ENCODE measurements at regions not wholly inside any gene's neighbourhood (a gene's known extent, or its start where the extent isn't known, plus 50 kb on each side); places are given as distances from the start of the nearest gene placed in this dataset.

GRCh38 chr2:239747771-239748170 lies 277.4 kb downstream of the NDUFA10 start:
- H3K27ac ChIP-seq (ENCODE audit: low read depth, low read length), result no peak overlapping the region
- 79 to 95% (median 95%) methylated on average over 5 of the region's 5 CpGs for WGBS, 3 donors

- H3K27ac ChIP-seq (ENCODE audit: low read depth, low read length), result no peak overlapping the region
- WGBS, 3 donors, result 60 to 71% (median 67%) methylated on average over 16 of the region's 16 CpGs
Measured at GRCh38 chr2:239747274-239747673, 277.9 kb downstream of the NDUFA10 start.

DNA sequence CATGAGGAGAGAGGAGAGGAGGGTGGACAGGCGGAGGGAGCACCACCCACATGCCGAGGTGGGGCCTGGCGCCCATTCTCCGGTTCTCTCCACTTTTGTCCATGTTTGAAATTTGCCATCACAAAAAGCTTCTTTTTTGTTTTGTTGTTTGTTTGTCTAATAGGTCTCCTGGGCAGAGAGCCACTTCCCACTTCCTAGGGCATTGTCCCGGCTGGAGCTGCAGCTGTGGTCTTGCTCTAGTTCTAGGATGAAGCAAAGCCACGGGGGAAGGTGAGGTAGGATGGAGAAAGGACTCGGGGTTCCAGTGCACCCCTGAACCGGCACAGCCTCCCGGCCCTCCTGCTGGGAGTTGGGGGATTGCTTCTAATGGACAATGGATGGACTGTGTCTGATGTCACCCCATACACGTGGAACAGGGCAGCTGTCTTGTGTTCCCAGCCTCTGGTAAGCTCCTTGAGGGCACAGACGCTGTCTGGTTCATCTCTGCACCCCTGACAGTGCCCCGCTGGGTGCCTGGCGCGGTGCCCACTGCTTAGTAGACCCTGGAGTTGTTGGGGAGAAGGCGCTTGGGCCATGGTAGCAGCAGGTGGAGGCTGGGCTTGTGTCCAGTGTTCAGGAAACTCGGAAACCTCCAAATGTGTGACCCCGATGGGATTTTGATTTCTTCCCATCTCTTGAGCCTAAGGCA lies 278.4 kb downstream of the NDUFA10 start:
- no peak overlapping the region for H3K27ac ChIP-seq (ENCODE audit: low read depth, low read length)
- WGBS, 3 donors, result 77 to 82% (median 79%) methylated on average over 17 of the region's 17 CpGs

DNA sequence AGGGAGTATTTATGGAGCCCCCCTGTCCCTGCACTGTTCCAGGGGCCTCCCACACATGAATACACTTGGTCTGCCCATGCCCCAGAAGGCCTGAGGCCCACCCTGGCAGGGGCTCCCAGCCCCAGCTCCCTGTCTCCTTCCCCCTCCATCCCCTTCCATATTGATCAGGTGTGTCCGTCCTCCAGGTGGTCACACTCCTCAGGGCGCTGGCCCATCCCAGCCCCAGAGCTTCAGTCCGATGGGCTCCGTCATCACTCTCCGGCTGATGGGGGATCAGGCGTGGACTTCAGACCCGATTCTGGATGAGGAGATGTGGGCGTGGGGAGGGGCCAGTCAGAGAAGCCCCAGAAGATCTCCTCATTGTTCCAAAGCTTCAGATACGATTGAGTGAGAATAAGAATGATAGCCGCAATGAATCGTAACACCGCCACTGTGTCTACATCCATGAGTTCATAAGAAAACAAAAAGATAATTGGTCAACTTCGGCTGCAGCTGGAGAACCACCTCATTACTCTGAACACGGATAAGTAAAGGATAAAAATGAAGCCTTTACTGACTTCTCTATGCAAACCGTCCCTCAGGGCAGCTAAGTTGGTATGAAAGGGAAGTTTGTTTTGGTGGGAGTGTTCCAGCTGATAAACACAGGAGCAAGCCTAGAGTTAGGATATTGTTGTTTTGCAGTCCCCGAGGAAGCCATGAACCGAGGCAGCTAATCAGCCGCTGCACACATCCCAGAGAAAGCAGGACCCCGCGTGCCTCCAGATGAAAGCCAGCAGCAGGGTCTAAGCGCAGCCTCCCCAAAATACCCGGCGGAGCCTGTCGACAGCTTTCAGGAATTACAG lies 279.5 kb downstream of the NDUFA10 start:
- WGBS, 3 donors, result 56 to 76% (median 70%) methylated on average over 24 of the region's 24 CpGs

GRCh38 chr2:239744706-239745340 lies 280.3 kb downstream of the NDUFA10 start:
- 83 to 94% (median 93%) methylated on average over 22 of the region's 22 CpGs for WGBS, 3 donors
- H3K27ac ChIP-seq (ENCODE audit: low read depth, low read length), result no peak overlapping the region

More for the DNA sequence above, 279.5 kb downstream of the NDUFA10 start:
- H3K27ac ChIP-seq (ENCODE audit: low read depth, low read length), result no peak overlapping the region

DNA sequence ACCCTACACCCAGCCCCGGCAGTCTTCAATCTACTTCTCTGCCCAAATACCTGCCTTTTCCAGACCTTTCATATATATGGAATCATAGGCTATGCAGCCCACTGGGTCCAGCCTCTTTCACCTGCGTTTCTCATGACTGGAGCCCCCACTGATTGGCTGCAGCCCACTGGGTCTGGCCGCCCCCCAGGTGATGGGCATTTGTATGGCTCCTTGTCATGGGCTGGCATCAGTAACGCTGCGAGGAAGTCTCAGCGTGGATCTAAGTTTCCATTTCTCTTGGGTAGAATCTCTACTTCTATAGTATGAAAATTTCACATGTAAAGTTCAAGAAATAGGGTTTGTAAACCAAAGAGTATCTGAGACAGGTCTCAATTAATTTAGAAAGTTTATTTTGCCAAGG lies 281.9 kb downstream of the NDUFA10 start:
- WGBS, 3 donors, result 76 to 95% (median 90%) methylated on average over 6 of the region's 6 CpGs

DNA sequence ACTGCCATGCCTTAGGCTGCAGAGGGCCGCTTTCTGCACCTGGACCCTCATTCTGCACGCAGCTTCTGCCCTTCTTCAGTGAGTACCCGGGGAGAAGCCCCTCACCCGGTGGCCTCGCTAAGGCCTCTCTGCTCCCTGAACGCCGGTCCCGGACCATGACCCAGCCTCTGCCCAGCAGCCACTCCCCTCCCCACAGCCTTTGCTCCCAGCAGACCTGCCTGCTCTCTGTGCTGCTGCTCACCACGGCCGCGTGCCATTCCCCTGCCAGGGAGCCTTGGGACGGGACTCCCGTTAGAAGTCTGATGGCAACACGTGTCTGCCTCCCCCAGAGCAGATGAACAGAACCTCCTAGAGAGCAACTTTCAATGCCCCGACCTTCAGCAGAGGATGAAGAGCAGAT lies 282.8 kb downstream of the NDUFA10 start:
- WGBS, 3 donors, result 52 to 86% (median 78%) methylated on average over 12 to 15 of the region's 15 CpGs
- no peak overlapping the region for H3K27ac ChIP-seq (ENCODE audit: low read depth, low read length)

More for the DNA sequence above, 281.9 kb downstream of the NDUFA10 start:
- no peak overlapping the region for H3K27ac ChIP-seq (ENCODE audit: low read depth, low read length)

DNA sequence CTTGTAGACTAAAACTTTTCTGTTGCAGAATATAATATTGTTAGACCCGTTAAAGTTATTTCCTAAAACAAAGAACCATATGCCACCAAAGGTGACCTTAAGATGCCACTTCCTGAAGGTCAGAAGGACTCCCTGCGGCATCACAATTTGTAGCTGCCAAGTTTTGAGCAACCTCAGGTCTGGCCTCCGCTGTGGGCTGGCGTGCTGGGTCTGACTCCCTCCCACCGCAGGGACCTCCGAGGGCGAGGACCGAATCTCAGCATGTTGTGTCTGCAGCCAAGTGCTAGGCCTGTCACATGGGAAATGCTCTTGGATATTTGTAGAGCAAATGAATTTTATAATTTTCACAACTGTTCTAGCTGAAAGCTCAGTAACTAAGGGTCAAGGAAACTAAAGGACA lies 285.9 kb downstream of the NDUFA10 start:
- WGBS, 3 donors, result 60 to 71% (median 67%) methylated on average over 8 of the region's 8 CpGs
- H3K27ac ChIP-seq (ENCODE audit: low read depth, low read length), result no peak overlapping the region

- no peak overlapping the region for H3K27ac ChIP-seq (ENCODE audit: low read depth, low read length)
- 59 to 87% (median 77%) methylated on average over 8 to 19 of the region's 19 CpGs for WGBS, 3 donors
Measured at GRCh38 chr2:239738159-239738558, 287.0 kb downstream of the NDUFA10 start.

DNA sequence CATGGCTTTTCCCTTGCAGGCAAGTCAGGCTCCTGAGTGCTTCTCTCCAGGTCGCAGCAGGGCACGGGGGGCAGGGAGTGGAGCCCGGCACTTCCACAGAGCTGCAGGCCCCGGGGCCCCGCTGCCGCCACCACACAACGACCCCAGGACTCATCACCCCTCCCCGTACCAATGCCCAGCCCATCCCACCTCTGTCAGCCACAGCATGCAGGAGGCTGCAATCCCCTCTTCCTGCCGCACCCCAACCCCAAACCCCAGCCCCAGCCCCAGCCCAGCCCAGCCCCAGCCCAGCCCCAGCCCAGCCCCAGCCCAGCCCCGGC lies 288.0 kb downstream of the NDUFA10 start:
- H3K27ac ChIP-seq (ENCODE audit: low read depth, low read length), result no peak overlapping the region
- WGBS, 3 donors, result 85 to 92% (median 90%) methylated on average over 8 to 10 of the region's 10 CpGs

DNA sequence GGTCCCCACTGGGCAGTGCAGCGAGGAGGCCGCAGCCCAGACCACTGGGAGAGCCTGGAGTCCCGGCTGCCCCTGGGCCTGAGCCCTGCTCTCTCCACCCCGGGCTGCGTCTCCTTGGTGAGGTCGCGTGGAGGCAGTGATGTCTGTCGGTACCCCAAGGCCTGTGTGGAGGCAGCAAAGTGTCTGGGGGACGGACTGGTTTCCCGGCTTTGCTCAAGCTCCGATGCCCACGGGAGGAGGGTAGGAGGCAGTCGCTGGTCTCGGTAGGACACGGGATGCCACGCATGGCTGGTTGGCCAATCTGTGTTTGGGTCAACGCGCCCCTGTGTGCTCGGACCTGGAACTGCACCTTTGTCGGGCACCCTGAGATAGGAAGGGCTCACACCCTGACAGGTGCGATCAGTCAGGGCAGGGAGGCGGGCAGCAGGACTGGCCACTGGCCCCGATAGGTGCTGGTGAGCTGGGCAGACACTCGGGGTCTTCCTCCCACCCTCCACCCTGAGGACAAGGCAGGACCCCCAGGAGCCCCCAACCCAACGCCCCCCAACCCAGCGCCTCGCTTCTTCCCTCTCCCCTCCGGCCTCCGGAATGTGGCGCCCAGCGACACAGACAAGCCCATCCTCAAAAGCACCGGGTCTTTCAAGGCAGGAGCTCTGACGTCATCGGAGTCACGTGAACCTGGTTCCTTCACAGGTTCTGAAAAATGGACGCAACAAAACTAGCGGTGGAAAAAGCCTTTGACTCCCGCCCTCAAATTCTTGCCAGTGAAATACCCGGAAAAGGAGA lies 288.6 kb downstream of the NDUFA10 start:
- no peak overlapping the region for H3K27ac ChIP-seq (ENCODE audit: low read depth, low read length)
- 83 to 92% (median 88%) methylated on average over 39 of the region's 39 CpGs for WGBS, 3 donors

DNA sequence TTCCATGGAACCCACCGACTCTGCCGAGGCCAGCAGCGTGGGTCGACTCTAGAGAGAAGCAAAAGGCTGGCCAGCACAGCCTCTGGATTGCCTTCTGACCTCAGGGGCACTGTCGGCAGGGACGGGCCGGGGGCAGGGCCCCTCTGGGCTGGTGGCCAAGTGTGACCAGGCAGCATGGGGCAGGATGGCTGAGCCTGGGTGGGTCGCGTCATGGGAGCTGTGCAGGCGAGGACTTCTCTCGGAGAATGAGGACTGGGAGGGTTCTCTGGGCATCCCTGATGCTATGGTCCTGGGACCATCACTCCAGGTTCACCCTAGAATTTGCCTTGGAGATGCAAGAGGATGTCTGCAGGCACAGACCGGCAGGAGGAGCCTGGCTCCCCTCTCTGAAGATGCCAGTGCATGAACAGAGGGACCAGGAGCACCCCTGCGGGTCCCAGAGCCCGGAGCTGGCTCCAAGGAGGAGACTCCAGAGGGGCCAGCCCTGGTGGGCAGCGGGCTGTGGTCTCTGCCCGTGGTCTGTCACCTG lies 289.2 kb downstream of the NDUFA10 start:
- 70 to 84% (median 71%) methylated on average over 15 to 16 of the region's 16 CpGs for WGBS, 3 donors
- H3K27ac ChIP-seq (ENCODE audit: low read depth, low read length), result no peak overlapping the region

GRCh38 chr2:239735131-239735828 lies 289.9 kb downstream of the NDUFA10 start:
- 58 to 80% (median 60%) methylated on average over 23 of the region's 23 CpGs for WGBS, 3 donors
- H3K27ac ChIP-seq (ENCODE audit: low read depth, low read length), result no peak overlapping the region

DNA sequence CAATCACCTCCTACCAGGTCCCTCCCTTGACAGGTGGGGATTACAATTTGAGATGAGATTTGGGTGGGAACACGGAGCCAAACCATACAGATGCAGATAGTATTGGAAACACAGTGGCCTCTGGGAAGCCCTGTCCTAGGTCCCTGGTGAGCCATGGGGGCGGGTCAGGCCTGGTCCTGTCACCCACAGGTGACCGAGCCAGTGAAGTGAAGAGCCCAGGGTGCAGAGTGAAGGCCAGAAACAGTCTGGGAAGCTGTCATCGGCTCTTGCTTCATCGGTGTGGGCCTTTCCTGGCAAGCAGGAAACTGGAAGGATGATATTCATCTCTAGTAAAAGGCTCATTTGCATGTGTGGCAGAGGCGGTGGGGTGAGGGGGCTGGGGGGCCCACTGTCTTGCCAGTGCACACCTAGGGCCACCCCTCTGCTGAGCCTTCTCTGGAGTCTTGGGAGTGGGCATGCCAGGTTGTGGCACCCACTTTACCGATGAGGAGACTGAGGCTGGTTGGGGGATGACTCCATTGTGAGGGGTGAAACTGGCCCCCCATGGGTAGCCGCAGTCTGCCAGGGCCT lies 290.6 kb downstream of the NDUFA10 start:
- no peak overlapping the region for H3K27ac ChIP-seq (ENCODE audit: low read depth, low read length)
- WGBS, 3 donors, result 74 to 85% (median 84%) methylated on average over 8 of the region's 8 CpGs

DNA sequence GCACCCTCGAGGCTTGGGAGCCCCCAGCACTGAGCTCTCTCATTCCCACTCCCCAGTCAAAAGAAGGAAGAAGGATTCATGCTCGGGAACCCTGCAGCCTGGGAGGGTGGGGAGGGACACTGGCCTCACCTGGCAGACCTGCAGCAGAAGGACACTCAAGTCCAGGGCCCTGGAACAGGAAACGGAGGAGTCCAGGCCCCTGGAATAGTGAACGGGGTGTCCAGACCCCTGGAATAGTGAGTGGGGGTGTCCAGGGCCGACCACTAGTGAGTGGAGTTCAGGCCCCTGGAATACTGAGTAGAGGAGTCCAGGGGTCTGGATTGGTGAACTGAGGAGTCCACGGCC lies 292.5 kb downstream of the NDUFA10 start:
- 71 to 87% (median 84%) methylated on average over 6 of the region's 6 CpGs for WGBS, 3 donors

DNA sequence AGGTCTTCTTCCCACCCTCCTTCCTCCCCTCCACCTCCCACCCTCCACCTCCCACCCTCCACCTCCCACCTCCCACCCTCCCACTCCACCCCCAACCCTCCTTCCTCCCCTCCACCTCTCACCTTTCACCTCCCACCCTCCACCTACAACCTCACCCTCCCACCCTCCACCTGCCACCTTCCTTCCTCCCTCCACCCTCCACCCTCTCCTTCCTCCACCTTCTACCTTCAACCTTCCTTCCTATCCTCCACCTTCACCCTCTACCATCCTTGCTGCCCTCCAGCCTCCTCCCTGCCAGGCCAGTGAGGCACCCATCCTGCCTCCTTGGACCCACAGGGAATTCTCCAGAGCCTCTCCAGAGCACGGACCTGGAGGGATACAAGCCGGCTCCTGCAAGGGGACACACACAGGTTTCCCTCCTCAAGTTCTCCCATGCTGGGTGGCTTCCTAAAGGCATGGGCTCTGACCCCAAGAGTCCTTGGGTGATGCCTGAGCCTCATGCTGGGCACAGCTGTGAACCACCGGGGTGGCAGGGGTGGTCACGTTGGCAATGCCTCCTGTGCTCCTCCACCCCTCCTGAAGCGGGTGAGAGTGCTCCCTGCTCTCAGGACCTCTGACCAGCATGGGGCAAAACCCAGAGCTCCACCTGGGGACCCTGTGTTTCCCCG lies 293.0 kb downstream of the NDUFA10 start:
- no peak overlapping the region for H3K27ac ChIP-seq (ENCODE audit: low read depth, low read length)
- WGBS, 3 donors, result 78 to 94% (median 92%) methylated on average over 6 of the region's 6 CpGs

More for the DNA sequence above, 292.5 kb downstream of the NDUFA10 start:
- no peak overlapping the region for H3K27ac ChIP-seq (ENCODE audit: low read depth, low read length)

GRCh38 chr2:239731422-239731821 lies 293.7 kb downstream of the NDUFA10 start:
- 64 to 94% (median 90%) methylated on average over 10 of the region's 10 CpGs for WGBS, 3 donors
- H3K27ac ChIP-seq (ENCODE audit: low read depth, low read length), result no peak overlapping the region
